HG03520 (cell line): ENCODE measurements at regions not wholly inside any gene's neighbourhood (a gene's known extent, or its start where the extent isn't known, plus 50 kb on each side); places are given as distances from the start of the nearest gene placed in this dataset.
"Not testable (repeated sequence)": the region's sequence is repeated elsewhere in the genome, so short reads cannot be mapped to it uniquely, and the experiment has no call there.

Experiments
- ATAC-seq: cut with Tn5 transposase; IDR thresholded peaks from one replicate; pipeline ENCODE4 v1.9.1; 2021; ENCODE audit warnings: mild to moderate bottlenecking, moderate library complexity; ENCODE audit not compliant: unreplicated experiment

GRCh38 chr9:41643571-41644279 is 454.6 kb upstream of the ZNG1F start:
- ATAC-seq: peak; percentile 51

- ATAC-seq: not testable (repeated sequence)
Measured at GRCh38 chr9:41633726-41634125, 444.6 kb upstream of the ZNG1F start.

- not testable (repeated sequence) for ATAC-seq
Measured at GRCh38 chr9:41623666-41624065, 434.5 kb upstream of the ZNG1F start.

GRCh38 chr9:41619254-41619653 is 430.1 kb upstream of the ZNG1F start:
- not testable (repeated sequence) for ATAC-seq

GRCh38 chr9:41606961-41607547 is 417.9 kb upstream of the ZNG1F start:
- not testable (repeated sequence) for ATAC-seq

GRCh38 chr9:41565572-41565971 is 376.5 kb upstream of the ZNG1F start:
- not testable (repeated sequence) for ATAC-seq
